ENCODE measurements at regions not wholly inside any gene's neighbourhood (a gene's known extent, or its start where the extent isn't known, plus 50 kb on each side); places are given as distances from the start of the nearest gene placed in this dataset.
"Not testable (repeated sequence)": the region's sequence is repeated elsewhere in the genome, so short reads cannot be mapped to it uniquely, and the experiment has no call there.

GRCh38 chr15:45802140-45802539 lies 167.3 kb downstream of the SQOR start:
- 80 to 83% (median 83%) methylated on average over 3 of the region's 3 CpGs for whole genome bisulfite sequencing, 4 donors
- Histone ChIP-seq H3K4me1 (replicated peaks in 1 of 2) (no peaks in the 10 kb centered on the region), H3K4me3 (no peak overlapping the region), H3K27ac (no peak overlapping the region), H3K36me3 (replicated peaks in 1 of 2) (no peaks in the 10 kb centered on the region), H3K9me3 (replicated peaks in 1 of 3) (no peaks in the 10 kb centered on the region), H3K27me3 (no peaks in the 10 kb centered on the region)
- no peak for DNase-seq
- TF ChIP-seq CTCF (IDR thresholded peaks at IDR 0.05) (no peak), POLR2A (IDR thresholded peaks at IDR 0.05) (no peak)
- intact Hi-C loops (cut with DNase I) = no loop called here

GRCh38 chr15:45804028-45804427 lies 169.2 kb downstream of the SQOR start:
- TF ChIP-seq POLR2A (IDR thresholded peaks at IDR 0.05) = no peak
- Histone ChIP-seq H3K27ac (no peak overlapping the region), H3K9me3 (replicated peaks in 1 of 3) (no peaks in the 10 kb centered on the region), H3K4me1 (replicated peaks in 1 of 2) (no peaks in the 10 kb centered on the region), H3K36me3 (replicated peaks in 1 of 2) (no peaks in the 10 kb centered on the region), H3K27me3 (no peaks in the 10 kb centered on the region), H3K4me3 (no peak overlapping the region)
- intact Hi-C loops (cut with DNase I) = no loop called here
- WGBS, 4 donors = 86 to 97% (median 91%) methylated on average over 3 of the region's 3 CpGs
- DNase-seq = no peak

GRCh38 chr15:45810201-45810600 lies 175.4 kb downstream of the SQOR start:
- no peak for DNase-seq
- Histone ChIP-seq H3K9me3 (replicated peaks in 1 of 3) (no peaks in the 10 kb centered on the region), H3K4me1 (replicated peaks in 1 of 2) (no peaks in the 10 kb centered on the region), H3K4me3 (no peak overlapping the region), H3K36me3 (replicated peaks in 1 of 2) (no peaks in the 10 kb centered on the region), H3K27ac (no peak overlapping the region), H3K27me3 (no peaks in the 10 kb centered on the region)
- WGBS, 4 donors = 72 to 84% (median 77%) methylated on average over 7 of the region's 7 CpGs
- TF ChIP-seq POLR2A (IDR thresholded peaks at IDR 0.05) = no peak
- no peak for TF ChIP-seq CTCF (IDR thresholded peaks at IDR 0.05)
- intact Hi-C loops (cut with DNase I) = no loop called here

- no peaks in the 10 kb centered on the region for H3K9me3 ChIP-seq (replicated peaks in 1 of 3)
- no peak for DNase-seq
- H3K27me3 ChIP-seq = no peaks in the 10 kb centered on the region
- WGBS, 4 donors = 52 to 62% (median 58%) methylated on average over 4 of the region's 4 CpGs
- no peaks in the 10 kb centered on the region for H3K4me1 ChIP-seq (replicated peaks in 1 of 2)
- intact Hi-C loops (cut with DNase I) = no loop called here
- no peak overlapping the region for H3K27ac ChIP-seq
- TF ChIP-seq CTCF (IDR thresholded peaks at IDR 0.05) (no peak), POLR2A (IDR thresholded peaks at IDR 0.05) (no peak)
- no peaks in the 10 kb centered on the region for H3K36me3 ChIP-seq (replicated peaks in 1 of 2)
- no peak overlapping the region for H3K4me3 ChIP-seq
Measured at GRCh38 chr15:45812200-45812599, 177.4 kb downstream of the SQOR start.

- DNase-seq; H3K4me1 ChIP-seq (replicated peaks in 1 of 2); H3K27me3 ChIP-seq; H3K4me3 ChIP-seq; H3K9me3 ChIP-seq (replicated peaks in 1 of 3); H3K27ac ChIP-seq; H3K36me3 ChIP-seq (replicated peaks in 1 of 2); intact Hi-C loops (cut with DNase I): not testable (repeated sequence)
- WGBS, 4 donors = 30 to 75% (median 64%) methylated on average over 2 of the region's 2 CpGs
Measured at GRCh38 chr15:45817578-45817977, 182.7 kb downstream of the SQOR start.

Data from adrenal gland (tissue), 9 donors.